ENCODE measurements at regions not wholly inside any gene's neighbourhood (a gene's known extent, or its start where the extent isn't known, plus 50 kb on each side); places are given as distances from the start of the nearest gene placed in this dataset.

DNA sequence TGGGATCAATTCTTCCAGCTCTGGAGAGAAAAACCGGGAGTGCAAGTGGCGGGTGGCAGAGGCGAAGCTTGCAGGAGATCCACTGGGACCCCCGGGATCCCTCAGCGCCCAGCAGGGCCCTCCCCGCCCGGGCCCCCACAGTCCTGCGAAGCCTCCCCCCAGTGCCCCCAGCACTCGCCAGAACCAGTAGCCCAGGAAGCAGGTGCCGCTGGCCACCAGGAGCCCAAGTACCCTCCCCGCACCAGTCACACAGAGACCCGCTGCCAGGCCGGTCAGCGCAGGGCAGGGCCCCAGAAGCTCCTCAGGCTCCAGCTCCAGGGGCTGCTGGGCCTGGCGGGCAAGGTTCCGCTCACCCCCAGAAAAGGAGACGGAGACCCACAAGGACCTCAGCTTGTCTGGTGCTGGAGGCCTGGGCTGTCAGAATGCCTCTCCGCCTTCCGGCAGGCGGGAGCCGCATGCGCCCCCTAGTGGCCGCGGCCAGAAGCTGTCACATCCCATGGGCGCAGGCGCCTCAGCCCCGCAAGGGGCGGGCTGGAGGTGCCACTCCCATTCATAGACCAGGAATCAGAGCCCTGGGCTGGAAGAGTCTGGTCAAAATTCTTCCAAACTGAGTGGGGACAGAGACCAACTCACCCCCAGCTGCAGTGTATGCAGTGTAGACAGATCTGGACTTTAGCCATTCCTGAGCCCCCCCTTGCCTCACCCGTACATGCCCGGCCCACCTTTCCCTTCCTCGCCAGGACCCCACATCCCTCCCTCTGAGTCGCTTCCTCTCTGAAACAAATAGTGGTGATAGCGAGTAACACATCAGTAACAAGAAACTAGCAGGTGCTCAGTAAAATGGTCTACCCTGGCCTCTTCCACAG, 1002.3 kb downstream of the KCNJ18 start:
- DNase-seq: no peak
- no peaks in the 10 kb centered on the region for H3K36me3 ChIP-seq
- TF ChIP-seq, protein P1, sequence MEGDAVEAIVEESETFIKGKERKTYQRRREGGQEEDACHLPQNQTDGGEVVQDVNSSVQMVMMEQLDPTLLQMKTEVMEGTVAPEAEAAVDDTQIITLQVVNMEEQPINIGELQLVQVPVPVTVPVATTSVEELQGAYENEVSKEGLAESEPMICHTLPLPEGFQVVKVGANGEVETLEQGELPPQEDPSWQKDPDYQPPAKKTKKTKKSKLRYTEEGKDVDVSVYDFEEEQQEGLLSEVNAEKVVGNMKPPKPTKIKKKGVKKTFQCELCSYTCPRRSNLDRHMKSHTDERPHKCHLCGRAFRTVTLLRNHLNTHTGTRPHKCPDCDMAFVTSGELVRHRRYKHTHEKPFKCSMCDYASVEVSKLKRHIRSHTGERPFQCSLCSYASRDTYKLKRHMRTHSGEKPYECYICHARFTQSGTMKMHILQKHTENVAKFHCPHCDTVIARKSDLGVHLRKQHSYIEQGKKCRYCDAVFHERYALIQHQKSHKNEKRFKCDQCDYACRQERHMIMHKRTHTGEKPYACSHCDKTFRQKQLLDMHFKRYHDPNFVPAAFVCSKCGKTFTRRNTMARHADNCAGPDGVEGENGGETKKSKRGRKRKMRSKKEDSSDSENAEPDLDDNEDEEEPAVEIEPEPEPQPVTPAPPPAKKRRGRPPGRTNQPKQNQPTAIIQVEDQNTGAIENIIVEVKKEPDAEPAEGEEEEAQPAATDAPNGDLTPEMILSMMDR (IDR thresholded peaks at IDR 0.05; ENCODE audit: borderline replicate concordance): no peak
- no peak overlapping the region for H3K27ac ChIP-seq (replicated peaks)
- intact Hi-C loops (cut with micrococcal nuclease): no loop called here
- H3K27me3 ChIP-seq (ENCODE audit: low read depth): no peaks in the 10 kb centered on the region
- no peaks in the 10 kb centered on the region for H3K4me1 ChIP-seq
- H3K9me3 ChIP-seq (replicated peaks): peaks cover 27% of the 10 kb centered on the region
- H3K4me3 ChIP-seq: no peak overlapping the region

DNA sequence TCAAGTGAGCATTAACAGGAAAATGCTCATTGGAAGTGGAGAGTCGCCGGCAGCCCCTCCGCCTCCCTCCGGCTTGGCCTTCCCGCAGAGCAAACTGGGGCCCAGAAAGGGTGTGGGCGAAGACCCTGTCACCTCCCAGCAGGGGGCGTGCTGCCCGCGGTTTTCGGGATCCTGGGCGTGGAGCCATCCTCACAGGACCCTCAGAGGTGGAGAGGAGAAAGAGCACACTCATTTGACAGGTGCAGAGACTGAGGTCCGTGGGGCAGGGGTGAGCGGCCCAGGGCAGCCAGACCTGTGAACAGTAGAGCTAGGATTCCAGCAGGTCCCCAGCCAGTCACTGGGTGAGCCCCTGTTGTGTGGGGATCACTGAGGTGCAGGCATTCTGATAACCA, 1002.9 kb downstream of the KCNJ18 start:
- Histone ChIP-seq H3K27me3 (ENCODE audit: low read depth) (no peaks in the 10 kb centered on the region), H3K36me3 (no peaks in the 10 kb centered on the region), H3K9me3 (replicated peaks) (peaks cover 27% of the 10 kb centered on the region), H3K4me1 (no peaks in the 10 kb centered on the region), H3K27ac (replicated peaks) (no peak overlapping the region), H3K4me3 (no peak overlapping the region)
- TF ChIP-seq, protein P1 (IDR thresholded peaks at IDR 0.05; ENCODE audit: borderline replicate concordance): no peak
- DNase-seq: no peak
- intact Hi-C loops (cut with micrococcal nuclease): no loop called here

DNA sequence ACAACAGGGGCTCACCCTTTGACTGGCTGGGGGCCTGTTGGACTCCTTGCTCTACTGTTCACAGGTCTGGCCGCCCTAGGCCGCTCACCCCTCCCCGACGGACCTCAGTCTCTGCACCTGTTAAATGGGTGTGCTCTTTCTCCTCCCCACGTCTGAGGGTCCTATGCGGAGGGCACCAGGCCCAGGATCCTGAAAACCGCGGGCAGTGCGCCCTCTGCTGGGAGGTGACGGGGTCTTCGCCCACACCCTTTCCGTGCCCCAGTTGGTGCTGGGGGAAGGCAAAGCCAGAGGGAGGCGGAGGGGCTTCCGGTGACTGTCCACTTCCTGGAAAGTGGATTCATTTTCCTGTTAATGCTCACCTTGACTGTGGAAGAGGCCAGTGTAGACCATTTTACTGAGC, 1010.9 kb downstream of the KCNJ18 start:
- TF ChIP-seq, protein P1 (IDR thresholded peaks at IDR 0.05; ENCODE audit: borderline replicate concordance): no peak
- H3K4me1 ChIP-seq: no peaks in the 10 kb centered on the region
- no peaks in the 10 kb centered on the region for H3K36me3 ChIP-seq
- no peak overlapping the region for H3K4me3 ChIP-seq
- peaks cover 10% of the 10 kb centered on the region for H3K9me3 ChIP-seq (replicated peaks)
- intact Hi-C loops (cut with micrococcal nuclease): no loop called here
- H3K27ac ChIP-seq (replicated peaks): no peak overlapping the region
- no peak for DNase-seq
- H3K27me3 ChIP-seq (ENCODE audit: low read depth): peaks cover 31% of the 10 kb centered on the region

DNA sequence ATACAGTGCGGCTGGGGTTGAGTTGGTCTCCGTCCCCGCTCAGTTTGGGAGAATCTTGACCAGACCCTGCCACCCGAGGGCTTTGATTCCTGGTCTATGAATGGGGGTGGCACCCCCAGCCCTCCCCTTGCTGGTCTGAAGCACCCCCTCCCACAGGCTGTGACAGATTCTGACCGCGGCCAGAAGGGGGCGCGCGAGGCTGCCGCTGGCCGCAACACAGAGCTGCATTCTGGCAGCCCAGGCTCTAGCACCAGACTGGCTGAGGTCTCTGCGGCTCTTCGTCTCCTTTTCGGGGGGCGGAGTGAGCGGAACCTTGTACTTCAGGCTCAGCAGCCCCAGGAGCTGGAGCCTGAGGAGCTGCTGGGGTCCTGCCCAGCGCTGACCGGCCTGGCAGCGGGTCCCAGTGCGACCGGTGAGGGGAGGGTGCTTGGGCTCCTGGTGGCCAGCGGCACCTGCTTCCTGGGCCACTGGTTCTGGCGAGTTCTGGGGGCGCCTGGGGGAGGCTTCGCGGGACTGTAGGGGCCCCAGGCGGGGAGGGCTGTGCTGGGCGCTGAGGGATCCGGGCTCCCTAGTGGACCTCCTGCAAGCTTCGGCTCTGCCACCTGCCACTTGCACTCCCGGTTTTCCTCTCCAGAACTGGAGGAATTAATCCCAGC, 1011.6 kb downstream of the KCNJ18 start:
- DNase-seq: no peak
- H3K36me3 ChIP-seq: no peaks in the 10 kb centered on the region
- TF ChIP-seq, protein P1 (IDR thresholded peaks at IDR 0.05; ENCODE audit: borderline replicate concordance): no peak

DNA sequence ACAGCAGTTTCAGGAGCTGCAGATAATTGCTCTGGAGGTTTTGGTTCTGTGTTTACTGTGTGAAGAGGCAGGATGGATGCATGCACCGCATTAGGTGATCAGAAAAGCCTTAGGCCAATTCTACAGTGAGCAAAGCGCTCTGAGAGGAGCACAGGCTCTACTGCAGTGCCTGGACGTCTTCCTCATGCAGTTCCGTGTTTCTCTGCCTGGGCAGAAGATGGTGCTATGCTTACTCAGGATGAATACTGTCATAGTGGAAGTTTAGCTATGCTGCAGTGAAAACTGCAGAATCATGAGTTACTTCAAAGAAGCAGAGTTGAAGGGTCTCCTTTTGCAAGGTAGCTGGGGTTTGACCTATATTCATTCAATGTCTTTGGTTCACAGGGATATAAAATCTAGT, 1012.4 kb downstream of the KCNJ18 start:
- intact Hi-C loops (cut with micrococcal nuclease): no loop called here
- Histone ChIP-seq H3K9me3 (replicated peaks) (no peaks in the 10 kb centered on the region), H3K27me3 (ENCODE audit: low read depth) (peaks cover 31% of the 10 kb centered on the region), H3K36me3 (no peaks in the 10 kb centered on the region), H3K27ac (replicated peaks) (no peak overlapping the region), H3K4me3 (no peak overlapping the region), H3K4me1 (no peaks in the 10 kb centered on the region)
- TF ChIP-seq, protein P1 (IDR thresholded peaks at IDR 0.05; ENCODE audit: borderline replicate concordance): no peak
- no peak for DNase-seq

More for the DNA sequence above, 1011.6 kb downstream of the KCNJ18 start:
- peaks cover 31% of the 10 kb centered on the region for H3K27me3 ChIP-seq (ENCODE audit: low read depth)
- no peak overlapping the region for H3K4me3 ChIP-seq
- H3K9me3 ChIP-seq (replicated peaks): peaks cover 3% of the 10 kb centered on the region
- H3K4me1 ChIP-seq: no peaks in the 10 kb centered on the region
- H3K27ac ChIP-seq (replicated peaks): no peak overlapping the region
- intact Hi-C loops (cut with micrococcal nuclease): no loop called here

All from left ventricle myocardium inferior (tissue), 1 donor.